ENCODE measurements at regions not wholly inside any gene's neighbourhood (a gene's known extent, or its start where the extent isn't known, plus 50 kb on each side); places are given as distances from the start of the nearest gene placed in this dataset.

- peaks cover 35% of the 10 kb centered on the region for H3K4me1 Mint-ChIP-seq (ENCODE audit: insufficient read depth, unreplicated experiment)
- TF ChIP-seq, protein P1, sequence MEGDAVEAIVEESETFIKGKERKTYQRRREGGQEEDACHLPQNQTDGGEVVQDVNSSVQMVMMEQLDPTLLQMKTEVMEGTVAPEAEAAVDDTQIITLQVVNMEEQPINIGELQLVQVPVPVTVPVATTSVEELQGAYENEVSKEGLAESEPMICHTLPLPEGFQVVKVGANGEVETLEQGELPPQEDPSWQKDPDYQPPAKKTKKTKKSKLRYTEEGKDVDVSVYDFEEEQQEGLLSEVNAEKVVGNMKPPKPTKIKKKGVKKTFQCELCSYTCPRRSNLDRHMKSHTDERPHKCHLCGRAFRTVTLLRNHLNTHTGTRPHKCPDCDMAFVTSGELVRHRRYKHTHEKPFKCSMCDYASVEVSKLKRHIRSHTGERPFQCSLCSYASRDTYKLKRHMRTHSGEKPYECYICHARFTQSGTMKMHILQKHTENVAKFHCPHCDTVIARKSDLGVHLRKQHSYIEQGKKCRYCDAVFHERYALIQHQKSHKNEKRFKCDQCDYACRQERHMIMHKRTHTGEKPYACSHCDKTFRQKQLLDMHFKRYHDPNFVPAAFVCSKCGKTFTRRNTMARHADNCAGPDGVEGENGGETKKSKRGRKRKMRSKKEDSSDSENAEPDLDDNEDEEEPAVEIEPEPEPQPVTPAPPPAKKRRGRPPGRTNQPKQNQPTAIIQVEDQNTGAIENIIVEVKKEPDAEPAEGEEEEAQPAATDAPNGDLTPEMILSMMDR (IDR thresholded peaks at IDR 0.05; ENCODE audit: unreplicated experiment): no peak
- intact Hi-C loops (cut with micrococcal nuclease): loop anchor here (1.0 kb wide), 1 partner anchor 66 kb away; the partner anchor contains the start of gene SLC7A11
- H3K36me3 Mint-ChIP-seq (ENCODE audit: insufficient read depth, unreplicated experiment): no peaks in the 10 kb centered on the region
- peak overlapping the region; percentile 89 for H3K27ac Mint-ChIP-seq (ENCODE audit: low read depth, unreplicated experiment)
- no peaks in the 10 kb centered on the region for H3K27me3 Mint-ChIP-seq (ENCODE audit: insufficient read depth, unreplicated experiment)
- H3K4me3 Mint-ChIP-seq (ENCODE audit: unreplicated experiment): peak overlapping the region; percentile 2
- CTCF ChIA-PET: interaction anchor here (0.6 to 1.1 kb wide), 3 partner anchors 66 to 215 kb away, joined by 3 to 4 read pairs (median 3); partner anchors contain the start of gene SLC7A11
- BruUV-seq (replicated peaks): no TSS peak
- no peaks in the 10 kb centered on the region for H3K9me3 Mint-ChIP-seq (ENCODE audit: unreplicated experiment)
- POLR2A ChIA-PET: interaction anchor here (0.6 to 4.5 kb wide), 16 partner anchors 8 to 373 kb away, joined by 3 to 99 read pairs (median 4); partner anchors contain the start of gene SLC7A11
- peak; percentile 96 for DNase-seq (ENCODE audit: unreplicated experiment)
Observed at GRCh38 chr4:138308356-138308755, 66.2 kb upstream of the SLC7A11 start.

DNA sequence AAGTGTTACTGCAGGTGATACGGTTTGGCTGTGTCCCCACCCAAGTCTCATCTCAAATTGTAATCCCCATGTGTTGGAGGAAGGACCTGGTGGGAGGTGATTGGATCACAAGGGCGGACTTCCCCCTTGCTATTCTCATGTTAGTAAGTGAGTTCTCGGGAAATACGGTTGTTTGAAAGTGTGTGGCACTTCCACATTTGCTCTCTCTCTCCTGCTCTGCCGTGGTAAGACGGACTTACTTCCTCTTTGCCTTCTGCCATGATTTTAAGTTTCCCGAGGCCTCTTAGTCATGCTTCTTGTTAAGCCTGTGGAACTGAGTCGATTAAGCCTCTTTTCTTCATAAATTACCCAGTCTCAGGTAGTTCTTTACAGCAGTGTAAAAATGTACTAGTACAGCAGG lies 65.2 kb upstream of the SLC7A11 start:
- Mint-ChIP-seq H3K27me3 (ENCODE audit: insufficient read depth, unreplicated experiment) (no peaks in the 10 kb centered on the region), H3K27ac (ENCODE audit: low read depth, unreplicated experiment) (peak overlapping the region; percentile 89), H3K4me1 (ENCODE audit: insufficient read depth, unreplicated experiment) (peaks cover 35% of the 10 kb centered on the region), H3K36me3 (ENCODE audit: insufficient read depth, unreplicated experiment) (no peaks in the 10 kb centered on the region), H3K9me3 (ENCODE audit: unreplicated experiment) (no peaks in the 10 kb centered on the region), H3K4me3 (ENCODE audit: unreplicated experiment) (peak overlapping the region; percentile 36)
- intact Hi-C loops (cut with micrococcal nuclease): no loop called here
- DNase-seq (ENCODE audit: unreplicated experiment): no peak
- POLR2A ChIA-PET: interaction anchor here (0.6 to 4.5 kb wide), 7 partner anchors 11 to 114 kb away, joined by 3 to 99 read pairs (median 6); partner anchors contain the start of gene SLC7A11
- BruUV-seq (replicated peaks): no TSS peak
- TF ChIP-seq, protein P1 (IDR thresholded peaks at IDR 0.05; ENCODE audit: unreplicated experiment): no peak
- CTCF ChIA-PET: no interaction called here

DNA sequence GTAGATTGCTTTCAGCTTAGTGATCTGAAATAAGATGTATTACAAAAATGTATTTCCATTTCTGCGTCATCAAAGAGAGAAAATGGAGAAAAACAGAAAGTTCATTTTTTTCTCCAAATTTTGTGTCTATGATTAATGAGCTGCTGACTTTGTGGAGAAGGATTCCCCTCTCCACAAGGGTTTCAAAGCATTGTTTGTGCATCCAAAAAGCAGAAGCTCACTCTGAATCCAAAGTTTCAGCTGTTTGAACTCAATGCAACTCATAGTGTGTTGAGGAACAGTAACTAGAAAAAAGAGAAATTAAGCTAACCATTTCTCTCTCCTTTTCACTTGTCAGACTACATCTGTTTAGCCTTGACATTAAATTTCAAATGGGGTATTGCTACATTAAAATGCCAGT lies 62.9 kb upstream of the SLC7A11 start:
- no TSS peak for BruUV-seq (replicated peaks)
- Mint-ChIP-seq H3K4me3 (ENCODE audit: unreplicated experiment) (no peak overlapping the region), H3K4me1 (ENCODE audit: insufficient read depth, unreplicated experiment) (peaks cover 23% of the 10 kb centered on the region), H3K27ac (ENCODE audit: low read depth, unreplicated experiment) (no peak overlapping the region), H3K36me3 (ENCODE audit: insufficient read depth, unreplicated experiment) (no peaks in the 10 kb centered on the region), H3K9me3 (ENCODE audit: unreplicated experiment) (no peaks in the 10 kb centered on the region), H3K27me3 (ENCODE audit: insufficient read depth, unreplicated experiment) (no peaks in the 10 kb centered on the region)
- ChIA-PET POLR2A (interaction anchor here (0.7 to 1.6 kb wide), 3 partner anchors 52 to 142 kb away, joined by 3 read pairs; partner anchors contain the start of gene SLC7A11), CTCF (interaction anchor here (0.7 kb wide), 1 partner anchor 69 kb away, joined by 3 read pairs; no protein-coding TSS in a partner anchor)
- TF ChIP-seq, protein P1 (IDR thresholded peaks at IDR 0.05; ENCODE audit: unreplicated experiment): no peak
- DNase-seq (ENCODE audit: unreplicated experiment): no peak
- intact Hi-C loops (cut with micrococcal nuclease): no loop called here

- no peak for DNase-seq (ENCODE audit: unreplicated experiment)
- Mint-ChIP-seq H3K36me3 (ENCODE audit: insufficient read depth, unreplicated experiment) (no peaks in the 10 kb centered on the region), H3K27me3 (ENCODE audit: insufficient read depth, unreplicated experiment) (no peaks in the 10 kb centered on the region), H3K4me1 (ENCODE audit: insufficient read depth, unreplicated experiment) (no peaks in the 10 kb centered on the region), H3K4me3 (ENCODE audit: unreplicated experiment) (no peak overlapping the region), H3K27ac (ENCODE audit: low read depth, unreplicated experiment) (no peak overlapping the region), H3K9me3 (ENCODE audit: unreplicated experiment) (no peaks in the 10 kb centered on the region)
- POLR2A ChIA-PET: no interaction called here
- CTCF ChIA-PET: no interaction called here
- no TSS peak for BruUV-seq (replicated peaks)
- intact Hi-C loops (cut with micrococcal nuclease): no loop called here
- TF ChIP-seq, protein P1 (IDR thresholded peaks at IDR 0.05; ENCODE audit: unreplicated experiment): no peak
Observed at GRCh38 chr4:138301536-138301935, 59.4 kb upstream of the SLC7A11 start.

All from MCF 10A (cell line).